GM23248 (cell line): ENCODE measurements at regions not wholly inside any gene's neighbourhood (a gene's known extent, or its start where the extent isn't known, plus 50 kb on each side); places are given as distances from the start of the nearest gene placed in this dataset.

Experiments
- DNase-seq: peaks from one replicate; pipeline ENCODE4 v3.0.0-alpha.2; 2015
- H2AFZ ChIP-seq: fragments of 200-600 bp; sonication (generic); 2 replicates; pipeline ENCODE4 v1.6.1; 2016; ENCODE audit warnings: antibody characterized with exemption
- H3F3A ChIP-seq: fragments of 200-600 bp; sonication (generic); 2 replicates; pipeline ENCODE4 v1.6.1; 2016; ENCODE audit warnings: mild to moderate bottlenecking, antibody characterized with exemption, mixed run types; ENCODE audit not compliant: insufficient read depth
- H3K27ac ChIP-seq: fragments of 200-600 bp; sonication (generic); 2 replicates; pipeline ENCODE4 v1.5.1; 2016; ENCODE audit warnings: mild to moderate bottlenecking
- H3K27me3 ChIP-seq: fragments of 200-600 bp; sonication (generic); replicated peaks from 2 replicates; pipeline ENCODE4 v1.6.1; 2016; ENCODE audit warnings: mild to moderate bottlenecking; ENCODE audit not compliant: insufficient read depth
- H3K36me3 ChIP-seq: fragments of 200-600 bp; sonication (generic); 2 replicates; pipeline ENCODE4 v1.6.1; 2016; ENCODE audit warnings: low read depth, mild to moderate bottlenecking
- H3K4me1 ChIP-seq: fragments of 200-600 bp; sonication (generic); 2 replicates; pipeline ENCODE4 v1.6.1; 2016; ENCODE audit warnings: mild to moderate bottlenecking; ENCODE audit not compliant: insufficient read depth
- H3K4me2 ChIP-seq: fragments of 200-600 bp; sonication (generic); one replicate; pipeline ENCODE4 v1.6.1; 2016; ENCODE audit warnings: mild to moderate bottlenecking; ENCODE audit not compliant: unreplicated experiment
- H3K4me3 ChIP-seq: fragments of 200-600 bp; sonication (generic); 2 replicates; pipeline ENCODE4 v1.5.1; 2016; ENCODE audit warnings: mild to moderate bottlenecking
- H3K79me2 ChIP-seq: fragments of 200-600 bp; sonication (generic); 2 replicates; pipeline ENCODE4 v1.6.1; 2016; ENCODE audit warnings: mild to moderate bottlenecking; ENCODE audit not compliant: insufficient read depth
- H3K9ac ChIP-seq: fragments of 200-600 bp; sonication (generic); 2 replicates; pipeline ENCODE4 v1.6.1; 2016; ENCODE audit warnings: mild to moderate bottlenecking
- H3K9me2 ChIP-seq: fragments of 200-600 bp; sonication (generic); 2 replicates; pipeline ENCODE4 v1.6.1; 2016; ENCODE audit warnings: mixed run types, mild to moderate bottlenecking, moderate library complexity; ENCODE audit not compliant: insufficient read depth
- H3K9me3 ChIP-seq: fragments of 200-600 bp; sonication (generic); one replicate; pipeline ENCODE4 v1.6.1; 2017; ENCODE audit warnings: low read depth
- H4K20me1 ChIP-seq: fragments of 200-600 bp; sonication (generic); 2 replicates; pipeline ENCODE4 v1.6.0; 2016; ENCODE audit not compliant: insufficient read depth
- EZH2 ChIP-seq: fragments of 200-600 bp; sonication (generic); IDR thresholded peaks from 2 replicates; pipeline ENCODE4 v1.6.1; 2018; ENCODE audit warnings: antibody characterized with exemption, mild to moderate bottlenecking; ENCODE audit not compliant: insufficient read depth, poor library complexity, severe bottlenecking
- EZH2phosphoT487 ChIP-seq: fragments of 200-600 bp; sonication (generic); IDR thresholded peaks from 2 replicates; pipeline ENCODE4 v1.6.1; 2018; ENCODE audit warnings: antibody characterized with exemption, moderate library complexity, mild to moderate bottlenecking, low read depth; ENCODE audit not compliant: insufficient read depth
- WGBS, 2 experiments: methylation state at CpG; one replicate each; pipeline ENCODE4 v1.1.6; 2015 to 2017; ENCODE audit warnings: low lambda C conversion rate in 2 of 2, low coverage in 1 of 2; ENCODE audit errors: missing lambda C conversion rate in 2 of 2; 5-methylcytosine and 5-hydroxymethylcytosine counted together
- in situ Hi-C: fragments of 300-500 bp; cut with MboI; formaldehyde crosslinking; loops from 2 replicates; pipeline ENCODE4 v1.15.0; 2020

DNA sequence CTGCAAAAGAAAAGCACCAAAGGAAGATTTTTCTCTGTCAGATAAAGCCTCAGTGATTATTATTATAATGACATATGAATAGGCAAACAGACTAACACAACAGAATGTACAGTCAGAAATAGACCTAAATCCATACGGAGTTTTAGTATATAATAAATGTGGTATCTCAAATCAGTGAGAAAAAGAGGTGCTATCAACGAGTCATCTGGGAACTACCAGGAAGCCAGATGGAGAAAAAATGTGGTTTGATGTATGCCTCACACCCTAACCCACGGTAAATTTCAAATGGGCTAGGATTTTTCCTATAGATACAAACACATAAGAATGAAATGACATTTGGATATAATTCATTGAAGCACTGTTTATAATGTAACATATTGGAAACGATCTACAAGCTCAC is 110.3 kb downstream of the ODF2L start:
- Histone ChIP-seq H3K27me3 (no peaks in the 10 kb centered on the region), H3K9me2 (no peaks in the 10 kb centered on the region), H3F3A (no peaks in the 10 kb centered on the region), H3K4me1 (no peaks in the 10 kb centered on the region), H2AFZ (no peak overlapping the region), H4K20me1 (no peaks in the 10 kb centered on the region), H3K9me3 (no peaks in the 10 kb centered on the region), H3K79me2 (no peaks in the 10 kb centered on the region), H3K4me2 (no peak overlapping the region), H3K4me3 (no peak overlapping the region), H3K36me3 (no peaks in the 10 kb centered on the region), H3K9ac (no peak overlapping the region), H3K27ac (no peak overlapping the region)
- WGBS, 2 experiments, result 46 to 47% methylated on average over 4 of the region's 4 CpGs
- in situ Hi-C loops, result no loop called here
- DNase-seq, result no peak
- TF ChIP-seq EZH2phosphoT487 (no peak), EZH2 (no peak)

DNA sequence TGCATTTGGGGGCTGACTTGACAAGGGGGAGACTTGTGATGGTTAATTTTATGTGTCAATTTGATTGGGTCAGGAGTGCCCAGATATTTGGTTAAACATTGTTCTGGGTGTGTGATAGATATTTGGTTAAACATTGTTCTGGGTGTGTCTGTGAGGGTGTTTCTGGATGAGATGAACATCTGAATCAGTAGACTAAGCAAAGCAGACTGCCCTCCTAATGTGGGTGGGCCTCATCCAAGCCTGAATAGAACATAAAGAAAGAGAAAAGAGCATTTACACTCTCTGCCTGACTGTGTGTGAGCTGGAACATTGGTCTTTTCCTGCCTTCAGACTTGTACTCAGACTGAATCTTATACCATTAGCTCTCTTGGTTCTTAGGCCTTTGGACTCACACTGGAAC is 113.5 kb downstream of the ODF2L start:
- no peaks in the 10 kb centered on the region for H3K36me3 ChIP-seq
- H4K20me1 ChIP-seq, result no peaks in the 10 kb centered on the region
- no peaks in the 10 kb centered on the region for H3K4me1 ChIP-seq
- H3K9me2 ChIP-seq, result no peaks in the 10 kb centered on the region
- TF ChIP-seq EZH2phosphoT487, result no peak
- TF ChIP-seq EZH2, result no peak
- no peak overlapping the region for H3K9ac ChIP-seq
- DNase-seq, result no peak
- no peaks in the 10 kb centered on the region for H3K27me3 ChIP-seq
- no peak overlapping the region for H3K27ac ChIP-seq
- no peak overlapping the region for H2AFZ ChIP-seq
- in situ Hi-C loops, result no loop called here
- no peak overlapping the region for H3K4me2 ChIP-seq
- no peaks in the 10 kb centered on the region for H3K9me3 ChIP-seq
- H3K4me3 ChIP-seq, result no peak overlapping the region
- H3F3A ChIP-seq, result no peaks in the 10 kb centered on the region
- no peaks in the 10 kb centered on the region for H3K79me2 ChIP-seq

- H3K4me2 ChIP-seq, result no peak overlapping the region
- H3K36me3 ChIP-seq, result no peaks in the 10 kb centered on the region
- no peak overlapping the region for H3K27ac ChIP-seq
- WGBS, 2 experiments, result 40 to 54% methylated on average over 4 of the region's 4 CpGs
- H3F3A ChIP-seq, result no peaks in the 10 kb centered on the region
- no peak overlapping the region for H3K4me3 ChIP-seq
- no peak overlapping the region for H3K9ac ChIP-seq
- H3K9me2 ChIP-seq, result no peaks in the 10 kb centered on the region
- no peaks in the 10 kb centered on the region for H3K9me3 ChIP-seq
- H3K4me1 ChIP-seq, result no peaks in the 10 kb centered on the region
- no peaks in the 10 kb centered on the region for H3K79me2 ChIP-seq
- in situ Hi-C loops, result no loop called here
- DNase-seq, result no peak
- TF ChIP-seq EZH2 (no peak), EZH2phosphoT487 (no peak)
- H4K20me1 ChIP-seq, result no peaks in the 10 kb centered on the region
- no peaks in the 10 kb centered on the region for H3K27me3 ChIP-seq
- H2AFZ ChIP-seq, result no peak overlapping the region
Observed at GRCh38 chr1:86277936-86278335, 118.2 kb downstream of the ODF2L start.

DNA sequence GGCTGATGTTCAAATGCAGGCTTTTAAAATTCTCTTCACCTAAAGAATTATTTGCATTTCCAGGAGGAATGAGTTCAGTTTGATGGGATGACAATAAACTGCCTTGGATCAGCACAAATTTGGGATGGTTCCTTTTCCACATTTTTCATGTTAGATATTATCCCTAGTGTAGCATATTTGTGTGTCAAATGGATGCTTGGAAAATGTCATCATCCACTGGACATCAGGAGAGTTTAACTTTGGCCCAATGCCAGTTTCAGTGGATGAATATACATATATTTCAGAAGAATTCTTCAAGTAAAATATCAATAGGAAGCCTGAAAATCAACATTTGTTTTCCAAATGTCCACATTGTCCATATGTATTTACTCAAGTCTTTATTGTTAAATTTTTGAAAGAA is 116.5 kb upstream of the COL24A1 start:
- H3F3A ChIP-seq, result no peaks in the 10 kb centered on the region
- H2AFZ ChIP-seq, result no peak overlapping the region

DNA sequence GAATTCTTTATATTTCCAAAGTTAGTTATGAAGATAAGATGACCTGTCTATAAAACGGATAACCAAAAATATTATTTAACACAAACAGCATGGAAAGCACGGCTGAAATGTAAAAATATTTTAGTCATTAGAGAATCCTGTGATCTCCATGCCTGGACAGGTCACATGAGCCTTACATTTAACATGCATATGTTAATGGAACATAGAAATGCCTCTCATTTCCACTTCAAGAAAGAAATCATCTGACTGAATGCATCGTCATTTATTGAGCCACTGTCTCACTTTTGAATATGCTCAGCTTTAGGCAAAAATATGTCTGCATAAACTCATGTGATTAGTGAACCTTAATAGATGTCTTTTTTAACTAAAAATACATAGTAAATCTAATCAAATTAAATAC is 115.5 kb upstream of the COL24A1 start:
- Histone ChIP-seq H3K4me2 (no peak overlapping the region), H3K4me1 (no peaks in the 10 kb centered on the region), H3K9me2 (no peaks in the 10 kb centered on the region), H2AFZ (no peak overlapping the region), H4K20me1 (no peaks in the 10 kb centered on the region), H3K27ac (no peak overlapping the region), H3K27me3 (no peaks in the 10 kb centered on the region), H3K36me3 (no peaks in the 10 kb centered on the region), H3K4me3 (no peak overlapping the region), H3K9me3 (no peaks in the 10 kb centered on the region), H3F3A (no peaks in the 10 kb centered on the region), H3K9ac (no peak overlapping the region), H3K79me2 (no peaks in the 10 kb centered on the region)
- no peak for TF ChIP-seq EZH2phosphoT487
- no peak for TF ChIP-seq EZH2
- in situ Hi-C loops, result no loop called here
- no peak for DNase-seq
- WGBS, 2 experiments, result 54 to 65% methylated on average over 3 of the region's 3 CpGs

More for the DNA sequence above, 116.5 kb upstream of the COL24A1 start:
- no peaks in the 10 kb centered on the region for H3K9me2 ChIP-seq
- TF ChIP-seq EZH2, result no peak
- TF ChIP-seq EZH2phosphoT487, result no peak
- no peaks in the 10 kb centered on the region for H3K36me3 ChIP-seq
- no peaks in the 10 kb centered on the region for H3K9me3 ChIP-seq
- no peaks in the 10 kb centered on the region for H4K20me1 ChIP-seq
- H3K9ac ChIP-seq, result no peak overlapping the region
- no peaks in the 10 kb centered on the region for H3K4me1 ChIP-seq
- no peaks in the 10 kb centered on the region for H3K27me3 ChIP-seq
- in situ Hi-C loops, result no loop called here
- no peak overlapping the region for H3K4me2 ChIP-seq
- H3K4me3 ChIP-seq, result no peak overlapping the region
- H3K27ac ChIP-seq, result no peak overlapping the region
- DNase-seq, result no peak
- no peaks in the 10 kb centered on the region for H3K79me2 ChIP-seq
